Urothelium cell line (cell line): ENCODE measurements at regions not wholly inside any gene's neighbourhood (a gene's known extent, or its start where the extent isn't known, plus 50 kb on each side); places are given as distances from the start of the nearest gene placed in this dataset.
"Not testable (repeated sequence)": the region's sequence is repeated elsewhere in the genome, so short reads cannot be mapped to it uniquely, and the experiment has no call there.

Source experiments
- DNase-seq: peaks from one replicate; pipeline ENCODE4 v3.0.0; 2011; ENCODE audit warnings: low spot score, mixed read lengths
- FAIRE-seq: peaks from 2 replicates; lab custom pipeline; 2011; peaks lifted over from hg19 to GRCh38; lab: Jason Lieb, UNC

- DNase-seq (no peak), FAIRE-seq (no peak)
These were observed 53.4 kb downstream of the RGS2 start for GRCh38 chr1:192862271-192862670.

GRCh38 chr1:192866241-192866868 lies 57.5 kb downstream of the RGS2 start:
- no peak for DNase-seq
- FAIRE-seq: no peak

GRCh38 chr1:192867180-192867579 lies 58.3 kb downstream of the RGS2 start:
- no peak for DNase-seq
- FAIRE-seq: no peak

GRCh38 chr1:192869308-192869940 lies 60.6 kb downstream of the RGS2 start:
- DNase-seq (no peak), FAIRE-seq (no peak)

GRCh38 chr1:192872010-192872409 lies 63.2 kb downstream of the RGS2 start:
- FAIRE-seq (no peak), DNase-seq (no peak)

- FAIRE-seq (no peak), DNase-seq (no peak)
These were observed 65.0 kb downstream of the RGS2 start for GRCh38 chr1:192873836-192874235.

- FAIRE-seq: no peak
- DNase-seq: no peak
These were observed 67.8 kb downstream of the RGS2 start for GRCh38 chr1:192876633-192877032.

GRCh38 chr1:192877283-192877886 lies 68.5 kb downstream of the RGS2 start:
- DNase-seq: no peak
- no peak for FAIRE-seq

GRCh38 chr1:192878249-192878648 lies 69.4 kb downstream of the RGS2 start:
- FAIRE-seq: no peak
- DNase-seq: no peak

GRCh38 chr1:192879406-192879805 lies 70.6 kb downstream of the RGS2 start:
- FAIRE-seq: no peak
- no peak for DNase-seq

GRCh38 chr1:192880231-192880630 lies 71.4 kb downstream of the RGS2 start:
- DNase-seq: no peak
- FAIRE-seq: no peak

- FAIRE-seq (no peak), DNase-seq (no peak)
These were observed 75.4 kb downstream of the RGS2 start for GRCh38 chr1:192884241-192884640.

- FAIRE-seq, DNase-seq: not testable (repeated sequence)
These were observed 76.5 kb downstream of the RGS2 start for GRCh38 chr1:192885387-192885786.

GRCh38 chr1:192887426-192887825 lies 78.6 kb downstream of the RGS2 start:
- DNase-seq (no peak), FAIRE-seq (no peak)

- DNase-seq: no peak
- no peak for FAIRE-seq
These were observed 79.7 kb downstream of the RGS2 start for GRCh38 chr1:192888574-192888973.

- FAIRE-seq: no peak
- no peak for DNase-seq
These were observed 80.2 kb downstream of the RGS2 start for GRCh38 chr1:192889082-192889481.

- no peak for FAIRE-seq
- no peak for DNase-seq
These were observed 81.3 kb downstream of the RGS2 start for GRCh38 chr1:192890134-192890533.

- DNase-seq (no peak), FAIRE-seq (no peak)
These were observed 84.1 kb downstream of the RGS2 start for GRCh38 chr1:192892934-192893333.

GRCh38 chr1:192895487-192895886 lies 86.6 kb downstream of the RGS2 start:
- not testable (repeated sequence) for DNase-seq, FAIRE-seq

- FAIRE-seq: no peak
- no peak for DNase-seq
These were observed 87.5 kb downstream of the RGS2 start for GRCh38 chr1:192896376-192896775.

- DNase-seq (no peak), FAIRE-seq (no peak)
These were observed 92.7 kb downstream of the RGS2 start for GRCh38 chr1:192901500-192901899.

- FAIRE-seq (no peak), DNase-seq (no peak)
These were observed 94.3 kb downstream of the RGS2 start for GRCh38 chr1:192903142-192903541.
